Stimulated activated CD8-positive, alpha-beta memory T cell treated with anti-CD3 and anti-CD28 coated beads, Interleukin-4, amount 100 ng/mL, for 4 hours (primary cell): ENCODE measurements at regions not wholly inside any gene's neighbourhood (a gene's known extent, or its start where the extent isn't known, plus 50 kb on each side); places are given as distances from the start of the nearest gene placed in this dataset.

Experiments used
- DNase-seq, 2 donors: peaks; one replicate each; pipeline ENCODE4 v3.0.0-alpha.2; 2020; ENCODE audit warnings: low read depth in 2 of 2, low spot score in 1 of 2

GRCh38 chr21:16794950-16795349 lies 717.9 kb upstream of the CXADR start:
- DNase-seq, result no peak

- no peak for DNase-seq
Measured at GRCh38 chr21:16796776-16797175, 716.1 kb upstream of the CXADR start.

- no peak for DNase-seq
Measured at GRCh38 chr21:16797540-16797939, 715.3 kb upstream of the CXADR start.

GRCh38 chr21:16797966-16798365 lies 714.9 kb upstream of the CXADR start:
- no peak for DNase-seq

- DNase-seq, result no peak
Measured at GRCh38 chr21:16800536-16801275, 712.1 kb upstream of the CXADR start.

GRCh38 chr21:16811011-16811410 lies 701.8 kb upstream of the CXADR start:
- no peak for DNase-seq

GRCh38 chr21:16811970-16812369 lies 700.9 kb upstream of the CXADR start:
- no peak for DNase-seq

- DNase-seq, result no peak
Measured at GRCh38 chr21:16815243-16815642, 697.6 kb upstream of the CXADR start.

GRCh38 chr21:16821588-16821987 lies 691.3 kb upstream of the CXADR start:
- DNase-seq, result no peak

GRCh38 chr21:16829532-16829931 lies 683.3 kb upstream of the CXADR start:
- no peak for DNase-seq

GRCh38 chr21:16832791-16833190 lies 680.1 kb upstream of the CXADR start:
- no peak for DNase-seq

GRCh38 chr21:16834791-16835190 lies 678.1 kb upstream of the CXADR start:
- no peak for DNase-seq

GRCh38 chr21:16837321-16837720 lies 675.5 kb upstream of the CXADR start:
- no peak for DNase-seq

GRCh38 chr21:16837721-16838120 lies 675.1 kb upstream of the CXADR start:
- DNase-seq, result no peak

- DNase-seq, result no peak
Measured at GRCh38 chr21:16838331-16838730, 674.5 kb upstream of the CXADR start.

GRCh38 chr21:16840538-16840937 lies 672.3 kb upstream of the CXADR start:
- DNase-seq, result no peak

- DNase-seq, result no peak
Measured at GRCh38 chr21:16841975-16842695, 670.7 kb upstream of the CXADR start.

GRCh38 chr21:16842696-16843035 lies 670.2 kb upstream of the CXADR start:
- no peak for DNase-seq

GRCh38 chr21:16847211-16847610 lies 665.6 kb upstream of the CXADR start:
- no peak for DNase-seq

GRCh38 chr21:16851054-16851453 lies 661.8 kb upstream of the CXADR start:
- no peak for DNase-seq

- no peak for DNase-seq
Measured at GRCh38 chr21:16855164-16855667, 657.6 kb upstream of the CXADR start.

- DNase-seq, result no peak
Measured at GRCh38 chr21:16863362-16863905, 649.4 kb upstream of the CXADR start.
